ENCODE measurements at regions not wholly inside any gene's neighbourhood (a gene's known extent, or its start where the extent isn't known, plus 50 kb on each side); places are given as distances from the start of the nearest gene placed in this dataset.

GRCh38 chr14:38039496-38039895 is 168.2 kb upstream of the SSTR1 start:
- DNase-seq (ENCODE audit: low spot score), result no peak
- Histone ChIP-seq H3K79me2 (ENCODE audit: insufficient read depth, low read length) (no peaks in the 10 kb centered on the region), H3K27me3 (ENCODE audit: control insufficient read depth in 1 of 2, insufficient read depth in 2 of 2, low read length in 2 of 2) (no peaks in the 10 kb centered on the region), H3K4me3 (replicated peaks in 1 of 3; ENCODE audit: insufficient read depth in 1 of 3, low read depth in 2 of 3, low read length in 3 of 3) (no peak overlapping the region), H3K27ac (ENCODE audit: extremely low read length, insufficient read depth, low read length) (no peak overlapping the region), H3K36me3 (replicated peaks in 1 of 2; ENCODE audit: control insufficient read depth in 1 of 2, insufficient read depth in 2 of 2, low read length in 2 of 2) (no peaks in the 10 kb centered on the region), H3K4me2 (ENCODE audit: low read depth, low read length) (no peak overlapping the region), H3K9me3 (ENCODE audit: low read length) (no peaks in the 10 kb centered on the region), H2AFZ (ENCODE audit: low read length) (no peak overlapping the region), H4K20me1 (ENCODE audit: insufficient read depth, low read length) (no peaks in the 10 kb centered on the region), H3K9ac (ENCODE audit: insufficient read depth, low read depth, low read length) (no peak overlapping the region), H3K4me1 (ENCODE audit: insufficient read depth, low read length) (no peaks in the 10 kb centered on the region)
- CTCF ChIA-PET (ENCODE audit: low intra/inter-chr PET ratio, low total read pairs), result no interaction called here
- no peak for ATAC-seq
- FAIRE-seq, result no peak
- no TSS peak for BruUV-seq (replicated peaks)
- POLR2A ChIA-PET, result no interaction called here
- 50% methylated on average over 2 of the region's 2 CpGs for WGBS (ENCODE audit: low lambda C conversion rate)
- intact Hi-C loops (cut with micrococcal nuclease; ENCODE audit: unreplicated experiment) (no loop called here), in situ Hi-C loops (cut with HindIII; ENCODE audit: extremely low pct_ligation_motif_present, low pct_unique_long_range_greater_than_20kb) (no loop called here)
- TF ChIP-seq PAWR (CRISPR knock-in tag; IDR thresholded peaks at IDR 0.05; ENCODE audit: borderline replicate concordance), result no peak
- no peak for TF ChIP-seq NR2F1 (CRISPR knock-in tag; IDR thresholded peaks at IDR 0.05)
- no peak for TF ChIP-seq SOX5 (CRISPR knock-in tag; IDR thresholded peaks at IDR 0.05; ENCODE audit: borderline replicate concordance)
- no peak for TF ChIP-seq KDM5B (CRISPR knock-in tag; IDR thresholded peaks at IDR 0.05; ENCODE audit: borderline replicate concordance)
- TF ChIP-seq BRCA1 (CRISPR knock-in tag; IDR thresholded peaks at IDR 0.05), result no peak
- no peak for TF ChIP-seq ZNF430 (CRISPR knock-in tag; IDR thresholded peaks at IDR 0.05)
- TF ChIP-seq KDM5A (IDR thresholded peaks at IDR 0.05; ENCODE audit: borderline replicate concordance, low read length), result no peak
- TF ChIP-seq EHMT2 (IDR thresholded peaks at IDR 0.05; ENCODE audit: borderline replicate concordance, low read depth, low read length), result no peak
- TF ChIP-seq ZNF30 (CRISPR knock-in tag; IDR thresholded peaks at IDR 0.05), result no peak
- TF ChIP-seq, protein P1, sequence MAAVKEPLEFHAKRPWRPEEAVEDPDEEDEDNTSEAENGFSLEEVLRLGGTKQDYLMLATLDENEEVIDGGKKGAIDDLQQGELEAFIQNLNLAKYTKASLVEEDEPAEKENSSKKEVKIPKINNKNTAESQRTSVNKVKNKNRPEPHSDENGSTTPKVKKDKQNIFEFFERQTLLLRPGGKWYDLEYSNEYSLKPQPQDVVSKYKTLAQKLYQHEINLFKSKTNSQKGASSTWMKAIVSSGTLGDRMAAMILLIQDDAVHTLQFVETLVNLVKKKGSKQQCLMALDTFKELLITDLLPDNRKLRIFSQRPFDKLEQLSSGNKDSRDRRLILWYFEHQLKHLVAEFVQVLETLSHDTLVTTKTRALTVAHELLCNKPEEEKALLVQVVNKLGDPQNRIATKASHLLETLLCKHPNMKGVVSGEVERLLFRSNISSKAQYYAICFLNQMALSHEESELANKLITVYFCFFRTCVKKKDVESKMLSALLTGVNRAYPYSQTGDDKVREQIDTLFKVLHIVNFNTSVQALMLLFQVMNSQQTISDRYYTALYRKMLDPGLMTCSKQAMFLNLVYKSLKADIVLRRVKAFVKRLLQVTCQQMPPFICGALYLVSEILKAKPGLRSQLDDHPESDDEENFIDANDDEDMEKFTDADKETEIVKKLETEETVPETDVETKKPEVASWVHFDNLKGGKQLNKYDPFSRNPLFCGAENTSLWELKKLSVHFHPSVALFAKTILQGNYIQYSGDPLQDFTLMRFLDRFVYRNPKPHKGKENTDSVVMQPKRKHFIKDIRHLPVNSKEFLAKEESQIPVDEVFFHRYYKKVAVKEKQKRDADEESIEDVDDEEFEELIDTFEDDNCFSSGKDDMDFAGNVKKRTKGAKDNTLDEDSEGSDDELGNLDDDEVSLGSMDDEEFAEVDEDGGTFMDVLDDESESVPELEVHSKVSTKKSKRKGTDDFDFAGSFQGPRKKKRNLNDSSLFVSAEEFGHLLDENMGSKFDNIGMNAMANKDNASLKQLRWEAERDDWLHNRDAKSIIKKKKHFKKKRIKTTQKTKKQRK (IDR thresholded peaks at IDR 0.05; ENCODE audit: low read length), result no peak
- no peak for TF ChIP-seq ZBTB4 (CRISPR knock-in tag; IDR thresholded peaks at IDR 0.05; ENCODE audit: borderline replicate concordance)
